Inflammatory macrophage treated with lipopolysaccharide for 4 hours (primary cell): ENCODE measurements at regions not wholly inside any gene's neighbourhood (a gene's known extent, or its start where the extent isn't known, plus 50 kb on each side); places are given as distances from the start of the nearest gene placed in this dataset.

Source experiments
- DNase-seq: peaks from one replicate; pipeline ENCODE4 v3.0.0-alpha.2; 2020

DNA sequence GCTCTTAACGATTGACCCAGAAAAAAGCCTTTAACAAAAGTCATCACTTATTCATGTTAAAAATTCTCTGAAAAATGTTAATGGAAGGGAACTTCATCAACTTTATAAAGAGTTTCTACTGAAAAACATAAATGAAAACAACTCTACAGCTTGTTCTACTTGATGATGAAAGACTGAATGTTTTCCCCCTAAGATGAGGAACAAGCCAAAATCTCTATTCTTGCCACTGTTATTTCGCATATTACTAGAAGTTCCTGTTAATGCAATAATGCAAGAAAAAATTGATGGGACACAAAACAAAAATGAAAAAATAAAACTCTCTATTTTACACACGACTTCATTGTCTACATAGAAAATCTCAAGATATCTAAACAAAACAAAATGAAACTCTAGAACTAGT lies 249.8 kb upstream of the AKR1E2 start:
- peak; percentile 52 for DNase-seq

DNA sequence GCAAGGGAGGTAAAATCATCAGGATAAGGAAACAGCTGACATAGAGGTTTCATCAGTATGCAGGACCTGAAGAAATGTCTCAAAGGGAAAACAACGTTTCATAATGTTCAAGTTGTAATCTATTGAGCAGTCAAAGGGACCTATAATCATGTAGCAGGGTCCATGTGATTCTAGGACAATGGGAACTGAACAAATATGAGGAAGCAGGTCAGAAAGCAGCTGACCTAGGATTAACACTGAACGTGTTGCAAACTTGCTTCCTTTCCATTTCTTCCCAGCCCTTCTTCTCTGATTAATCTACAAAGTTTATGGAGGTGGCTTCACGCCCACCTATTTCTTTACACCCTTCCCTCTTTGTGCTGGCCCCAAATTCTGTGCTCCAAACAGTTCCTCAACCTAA lies 256.9 kb upstream of the AKR1E2 start:
- DNase-seq, result peak; percentile 74

DNA sequence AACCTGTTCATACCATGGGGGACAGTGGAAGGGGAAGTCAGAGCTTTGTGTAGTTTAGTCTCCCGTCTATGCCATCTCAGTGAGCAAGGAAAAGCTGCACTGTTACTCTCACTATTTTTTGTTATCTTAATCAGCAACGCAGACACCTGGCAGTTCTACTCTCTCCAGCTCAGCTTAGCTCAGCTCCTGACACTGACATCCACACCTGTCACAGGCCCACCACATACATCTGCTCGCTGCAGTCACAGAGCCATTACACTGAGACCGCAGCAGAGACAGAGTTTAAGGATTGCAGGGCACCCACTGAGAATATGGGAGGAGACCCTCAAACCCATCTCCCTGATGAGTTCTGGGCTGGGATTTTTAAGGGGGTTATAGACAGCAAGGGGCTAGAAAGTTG lies 257.3 kb upstream of the AKR1E2 start:
- DNase-seq, result no peak

GRCh38 chr10:4568086-4568485 lies 257.9 kb upstream of the AKR1E2 start:
- DNase-seq, result no peak

- DNase-seq, result no peak
Measured at GRCh38 chr10:4567637-4568036, 258.4 kb upstream of the AKR1E2 start.

- DNase-seq, result no peak
Measured at GRCh38 chr10:4566011-4566410, 260.0 kb upstream of the AKR1E2 start.

DNA sequence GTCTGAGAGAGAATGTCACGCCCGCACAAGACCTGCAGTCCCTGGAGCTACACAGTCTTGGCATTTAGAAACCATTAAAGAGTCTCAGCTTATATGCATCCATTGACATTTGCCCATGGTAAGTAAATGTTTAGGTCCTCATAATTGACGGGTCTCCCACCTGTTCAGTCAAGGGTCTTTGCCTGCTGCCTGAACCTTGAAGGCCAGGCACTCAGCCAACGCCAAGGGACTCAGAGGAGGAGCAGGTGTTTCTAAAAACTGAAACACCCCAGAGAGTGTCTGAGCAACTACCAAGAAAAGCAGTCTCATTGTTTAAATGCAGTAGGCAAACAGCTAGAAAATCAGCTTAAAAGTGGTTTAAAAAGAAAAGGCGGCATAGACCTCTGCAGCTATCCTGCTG lies 264.7 kb upstream of the AKR1E2 start:
- DNase-seq, result no peak

GRCh38 chr10:4557469-4557868 lies 268.5 kb upstream of the AKR1E2 start:
- no peak for DNase-seq

DNA sequence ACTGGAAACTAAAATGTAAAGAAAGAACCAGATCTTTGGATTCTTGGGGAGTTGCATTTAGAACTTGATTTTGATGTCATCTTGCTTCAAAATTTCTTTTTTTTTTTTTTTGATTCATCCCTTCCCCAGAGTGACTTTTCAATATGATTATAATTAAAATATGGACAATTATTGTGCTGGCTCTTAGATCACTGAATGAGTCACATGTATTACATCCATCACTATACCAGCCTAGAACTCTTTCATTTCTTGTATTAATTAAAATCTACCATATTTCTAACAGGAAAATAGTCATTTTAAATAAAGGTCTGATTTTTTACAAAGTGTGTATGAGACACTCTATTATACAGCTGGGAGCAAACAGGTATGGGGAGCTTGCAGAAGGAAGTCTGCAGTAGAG lies 269.5 kb upstream of the AKR1E2 start:
- DNase-seq, result no peak

DNA sequence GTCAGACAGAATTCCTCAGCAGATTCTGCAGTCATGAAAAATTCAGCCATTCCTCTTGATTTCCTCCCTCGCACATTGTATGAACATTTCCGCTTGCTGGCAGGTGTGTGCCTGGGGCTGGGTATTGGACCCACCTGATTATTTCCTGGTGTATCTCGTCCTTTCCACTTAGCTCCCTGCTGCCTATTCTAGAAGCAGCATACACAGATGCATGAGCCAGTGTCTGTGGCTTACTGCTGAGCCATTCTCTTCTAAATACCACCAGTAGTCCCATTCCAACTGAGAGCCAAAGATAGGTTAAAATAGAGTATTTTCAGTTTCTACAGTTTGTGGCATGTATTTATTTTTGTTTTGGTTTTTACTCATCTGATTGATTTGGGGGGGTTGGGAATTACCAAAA lies 270.1 kb upstream of the AKR1E2 start:
- DNase-seq, result no peak

GRCh38 chr10:4549139-4549653 lies 276.8 kb upstream of the AKR1E2 start:
- peak; percentile 11 for DNase-seq

- no peak for DNase-seq
Measured at GRCh38 chr10:4546931-4547330, 279.1 kb upstream of the AKR1E2 start.

DNA sequence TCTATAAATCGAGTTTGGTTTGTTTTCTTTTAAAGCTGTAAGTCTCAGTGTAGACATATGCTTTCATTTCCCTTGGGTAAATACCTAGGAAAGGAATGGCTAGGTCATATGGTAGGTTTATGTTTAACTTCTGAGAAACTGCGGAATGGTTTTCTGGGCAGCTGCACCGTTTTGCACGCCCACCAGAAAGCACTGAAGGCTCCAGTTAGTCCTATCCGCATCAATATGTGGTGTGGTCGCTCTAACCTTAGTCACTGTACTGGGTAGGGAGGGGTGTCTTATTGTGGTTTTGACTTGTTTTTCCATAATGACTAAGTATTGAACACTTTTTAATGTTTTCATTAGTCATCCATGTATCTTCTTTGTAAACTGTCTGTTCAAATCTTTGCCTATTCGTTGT lies 279.5 kb upstream of the AKR1E2 start:
- no peak for DNase-seq

- peak; percentile 42 for DNase-seq
Measured at GRCh38 chr10:4545062-4545461, 280.9 kb upstream of the AKR1E2 start.

DNA sequence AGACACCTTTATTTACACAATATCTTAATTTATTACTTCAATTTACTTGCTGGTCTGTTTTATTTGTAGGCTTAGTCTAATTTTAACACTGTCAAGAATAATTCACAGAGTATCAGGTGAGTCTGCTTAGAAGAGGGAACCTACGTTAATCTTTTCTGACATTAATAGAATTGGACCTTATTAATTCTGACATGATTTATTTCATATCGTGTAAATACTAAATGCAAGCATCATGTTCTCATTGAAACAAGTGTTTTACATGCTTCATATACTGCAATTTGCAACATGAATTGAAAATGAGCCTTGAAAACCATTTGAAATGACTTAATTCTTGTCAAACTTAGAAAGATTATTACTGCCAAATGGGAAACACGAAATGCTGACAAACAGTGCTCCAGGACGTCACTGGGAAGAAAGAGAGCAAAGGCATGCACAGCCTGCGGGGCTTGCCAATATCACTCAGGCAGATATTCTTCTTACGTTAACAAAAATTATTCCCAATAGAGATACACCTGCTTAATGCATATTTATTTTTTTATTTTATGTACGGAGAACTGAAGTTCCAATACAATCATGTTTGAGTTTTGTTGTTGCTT lies 282.0 kb upstream of the AKR1E2 start:
- no peak for DNase-seq

DNA sequence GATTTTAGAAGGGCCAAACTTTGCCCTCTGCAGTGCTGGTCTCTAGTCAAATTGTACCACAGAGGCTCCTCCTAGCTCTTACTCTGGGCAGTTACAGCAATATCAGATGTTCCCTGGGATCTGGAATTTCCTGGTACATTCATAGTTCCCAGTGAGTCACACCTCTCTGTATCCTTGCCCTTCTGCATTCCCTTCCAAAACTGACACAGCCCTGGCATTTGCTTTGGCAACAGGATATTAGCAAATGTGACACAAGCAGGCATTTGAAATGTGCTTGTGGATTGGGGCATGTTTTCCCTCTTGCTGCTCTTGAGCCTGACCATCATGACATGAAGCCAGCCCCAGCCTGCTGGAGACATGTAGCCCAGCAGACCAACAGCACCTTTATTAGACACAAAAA lies 284.7 kb upstream of the AKR1E2 start:
- DNase-seq, result peak; percentile 56

DNA sequence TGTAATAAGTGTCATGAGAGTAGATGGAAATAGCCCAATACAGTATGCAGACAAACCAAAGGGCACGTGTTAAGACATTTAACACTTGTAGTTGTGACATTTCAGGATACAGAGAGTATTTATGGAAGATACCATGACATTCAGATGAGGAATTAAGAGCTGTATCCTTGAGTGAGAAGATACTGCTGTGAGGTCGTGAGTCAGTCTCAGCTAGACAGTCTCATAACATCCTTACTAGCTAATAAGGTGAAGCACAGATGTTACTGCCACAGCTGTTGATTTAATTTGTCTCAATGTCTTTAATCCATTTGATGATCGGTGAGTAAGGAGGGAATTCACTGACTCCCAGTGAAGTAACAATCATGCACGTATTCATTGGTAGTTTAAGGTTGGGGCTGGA lies 288.0 kb upstream of the AKR1E2 start:
- no peak for DNase-seq

DNA sequence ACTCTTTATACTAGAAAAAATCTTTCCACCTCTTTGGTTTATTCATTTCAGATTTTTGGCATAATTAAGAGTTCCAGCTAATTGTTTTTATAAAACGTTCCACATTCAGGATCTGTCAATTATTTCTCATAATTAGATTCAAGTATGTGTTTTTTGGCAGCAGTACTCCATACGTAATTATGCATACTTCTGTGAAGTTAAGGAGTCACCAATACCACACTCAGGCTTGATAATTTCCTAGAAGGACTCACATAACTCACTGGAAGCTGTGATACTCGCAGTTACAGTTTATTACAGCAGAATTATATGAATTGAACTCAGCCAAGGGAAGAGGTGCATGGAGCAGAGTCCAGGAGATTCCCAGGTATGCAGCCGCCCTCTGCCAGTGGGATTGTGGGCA lies 290.5 kb upstream of the AKR1E2 start:
- no peak for DNase-seq

GRCh38 chr10:4533621-4534020 lies 292.4 kb upstream of the AKR1E2 start:
- no peak for DNase-seq

DNA sequence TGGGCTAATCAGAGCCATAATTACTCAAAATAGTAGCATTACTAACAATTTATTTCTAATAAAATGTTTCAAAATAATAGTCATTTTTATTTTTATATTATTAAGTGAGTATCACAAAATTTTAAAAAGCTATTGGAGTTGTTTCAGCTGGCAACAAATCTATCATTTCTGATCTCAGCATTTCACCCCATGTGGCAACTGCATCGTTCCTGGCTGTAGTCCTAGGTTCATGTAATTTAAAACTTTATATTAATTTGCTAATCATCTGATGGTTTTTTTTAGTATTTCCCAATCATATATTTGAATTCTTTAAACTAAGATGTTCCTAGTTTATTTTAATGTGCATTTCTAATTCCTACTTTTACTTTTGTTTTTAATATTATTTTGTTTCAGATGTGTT lies 293.0 kb upstream of the AKR1E2 start:
- no peak for DNase-seq

DNA sequence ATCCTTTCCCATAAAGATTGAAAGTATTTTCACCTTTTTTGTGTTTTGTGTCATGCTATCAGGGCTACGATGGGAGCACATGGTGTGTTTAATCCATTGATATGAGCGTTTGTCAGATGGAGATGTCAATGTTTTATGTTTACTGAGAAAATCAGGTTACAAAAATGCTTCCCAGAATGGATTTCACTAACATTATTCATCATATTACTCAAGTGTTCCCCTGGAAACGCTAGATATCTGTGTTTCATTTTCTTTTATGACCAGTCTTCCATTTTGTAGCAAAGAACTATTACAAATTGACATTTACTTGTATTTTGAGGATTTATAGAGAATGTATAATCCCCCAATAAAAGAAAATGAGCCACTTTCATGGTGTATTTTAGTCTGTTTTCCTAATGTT lies 293.5 kb upstream of the AKR1E2 start:
- peak; percentile 31 for DNase-seq

- DNase-seq, result no peak
Measured at GRCh38 chr10:4532011-4532410, 294.0 kb upstream of the AKR1E2 start.

GRCh38 chr10:4529266-4529665 lies 296.7 kb upstream of the AKR1E2 start:
- DNase-seq, result no peak

- DNase-seq, result no peak
Measured at GRCh38 chr10:4527281-4527970, 298.6 kb upstream of the AKR1E2 start.

- no peak for DNase-seq
Measured at GRCh38 chr10:4526311-4526731, 299.7 kb upstream of the AKR1E2 start.
